ENCODE measurements at regions not wholly inside any gene's neighbourhood (a gene's known extent, or its start where the extent isn't known, plus 50 kb on each side); places are given as distances from the start of the nearest gene placed in this dataset.

GRCh38 chr5:101174981-101175380 lies 271.9 kb upstream of the ST8SIA4 start:
- DNase-seq (ENCODE audit: low read depth in 1 of 2, low spot score in 1 of 2) = peak; percentile 4 to 64
- no peak for TF ChIP-seq JUND (IDR thresholded peaks at IDR 0.05; ENCODE audit: low read depth)
- in situ Hi-C loops (cut with HindIII; ENCODE audit: low pct_unique_long_range_greater_than_20kb, low sequenced_read_pairs) = no loop called here

- no peak for DNase-seq (ENCODE audit: low read depth in 1 of 2, low spot score in 1 of 2)
- no peak for TF ChIP-seq JUND (IDR thresholded peaks at IDR 0.05; ENCODE audit: low read depth)
- in situ Hi-C loops (cut with HindIII; ENCODE audit: low pct_unique_long_range_greater_than_20kb, low sequenced_read_pairs) = no loop called here
These were observed 260.0 kb upstream of the ST8SIA4 start for GRCh38 chr5:101163088-101163487.

GRCh38 chr5:101160002-101160401 lies 256.9 kb upstream of the ST8SIA4 start:
- no peak for DNase-seq (ENCODE audit: low read depth in 1 of 2, low spot score in 1 of 2)
- no peak for TF ChIP-seq JUND (IDR thresholded peaks at IDR 0.05; ENCODE audit: low read depth)
- in situ Hi-C loops (cut with HindIII; ENCODE audit: low pct_unique_long_range_greater_than_20kb, low sequenced_read_pairs) = no loop called here

- no peak for DNase-seq (ENCODE audit: low read depth in 1 of 2, low spot score in 1 of 2)
- in situ Hi-C loops (cut with HindIII; ENCODE audit: low pct_unique_long_range_greater_than_20kb, low sequenced_read_pairs) = no loop called here
- TF ChIP-seq JUND (IDR thresholded peaks at IDR 0.05; ENCODE audit: low read depth) = no peak
These were observed 255.9 kb upstream of the ST8SIA4 start for GRCh38 chr5:101159006-101159405.

GRCh38 chr5:101153526-101153925 lies 250.4 kb upstream of the ST8SIA4 start:
- DNase-seq (ENCODE audit: low read depth in 1 of 2, low spot score in 1 of 2) = no peak
- in situ Hi-C loops (cut with HindIII; ENCODE audit: low pct_unique_long_range_greater_than_20kb, low sequenced_read_pairs) = no loop called here
- no peak for TF ChIP-seq JUND (IDR thresholded peaks at IDR 0.05; ENCODE audit: low read depth)

GRCh38 chr5:101143526-101143925 lies 240.4 kb upstream of the ST8SIA4 start:
- DNase-seq (ENCODE audit: low read depth in 1 of 2, low spot score in 1 of 2) = no peak
- in situ Hi-C loops (cut with HindIII; ENCODE audit: low pct_unique_long_range_greater_than_20kb, low sequenced_read_pairs) = no loop called here
- no peak for TF ChIP-seq JUND (IDR thresholded peaks at IDR 0.05; ENCODE audit: low read depth)

GRCh38 chr5:101142102-101142501 lies 239.0 kb upstream of the ST8SIA4 start:
- no peak for TF ChIP-seq JUND (IDR thresholded peaks at IDR 0.05; ENCODE audit: low read depth)
- in situ Hi-C loops (cut with HindIII; ENCODE audit: low pct_unique_long_range_greater_than_20kb, low sequenced_read_pairs) = no loop called here
- DNase-seq (ENCODE audit: low read depth in 1 of 2, low spot score in 1 of 2) = peak in 1 of 2 experiments; percentile 3

GRCh38 chr5:101136454-101136853 lies 233.4 kb upstream of the ST8SIA4 start:
- in situ Hi-C loops (cut with HindIII; ENCODE audit: low pct_unique_long_range_greater_than_20kb, low sequenced_read_pairs) = no loop called here
- peak; percentile 37; the same call in 1 of the 2 replicates for TF ChIP-seq JUND (IDR thresholded peaks at IDR 0.05; ENCODE audit: low read depth)
- peak in 1 of 2 experiments; percentile 53 for DNase-seq (ENCODE audit: low read depth in 1 of 2, low spot score in 1 of 2)

- no peak for TF ChIP-seq JUND (IDR thresholded peaks at IDR 0.05; ENCODE audit: low read depth)
- DNase-seq (ENCODE audit: low read depth in 1 of 2, low spot score in 1 of 2) = no peak
- in situ Hi-C loops (cut with HindIII; ENCODE audit: low pct_unique_long_range_greater_than_20kb, low sequenced_read_pairs) = no loop called here
These were observed 220.3 kb upstream of the ST8SIA4 start for GRCh38 chr5:101123363-101123762.

- in situ Hi-C loops (cut with HindIII; ENCODE audit: low pct_unique_long_range_greater_than_20kb, low sequenced_read_pairs) = no loop called here
- TF ChIP-seq JUND (IDR thresholded peaks at IDR 0.05; ENCODE audit: low read depth) = no peak
- no peak for DNase-seq (ENCODE audit: low read depth in 1 of 2, low spot score in 1 of 2)
These were observed 209.6 kb upstream of the ST8SIA4 start for GRCh38 chr5:101112645-101113044.

GRCh38 chr5:101103874-101104273 lies 200.8 kb upstream of the ST8SIA4 start:
- in situ Hi-C loops (cut with HindIII; ENCODE audit: low pct_unique_long_range_greater_than_20kb, low sequenced_read_pairs) = no loop called here
- 0 out of 2 replicates have a peak, but pooled peaks have one; percentile 9 for TF ChIP-seq JUND (IDR thresholded peaks at IDR 0.05; ENCODE audit: low read depth)
- peak in 1 of 2 experiments; percentile 60 for DNase-seq (ENCODE audit: low read depth in 1 of 2, low spot score in 1 of 2)

GRCh38 chr5:101102506-101102905 lies 199.4 kb upstream of the ST8SIA4 start:
- TF ChIP-seq JUND (IDR thresholded peaks at IDR 0.05; ENCODE audit: low read depth) = no peak
- in situ Hi-C loops (cut with HindIII; ENCODE audit: low pct_unique_long_range_greater_than_20kb, low sequenced_read_pairs) = no loop called here
- DNase-seq (ENCODE audit: low read depth in 1 of 2, low spot score in 1 of 2) = no peak

- TF ChIP-seq JUND (IDR thresholded peaks at IDR 0.05; ENCODE audit: low read depth) = no peak
- no peak for DNase-seq (ENCODE audit: low read depth in 1 of 2, low spot score in 1 of 2)
- in situ Hi-C loops (cut with HindIII; ENCODE audit: low pct_unique_long_range_greater_than_20kb, low sequenced_read_pairs) = no loop called here
These were observed 188.8 kb upstream of the ST8SIA4 start for GRCh38 chr5:101091902-101092301.

- DNase-seq (ENCODE audit: low read depth in 1 of 2, low spot score in 1 of 2) = no peak
- TF ChIP-seq JUND (IDR thresholded peaks at IDR 0.05; ENCODE audit: low read depth) = no peak
- in situ Hi-C loops (cut with HindIII; ENCODE audit: low pct_unique_long_range_greater_than_20kb, low sequenced_read_pairs) = no loop called here
These were observed 181.3 kb upstream of the ST8SIA4 start for GRCh38 chr5:101084353-101084752.
